DMS153 treated with DMSO at 0.1 percent for 48 hours (cell line): ENCODE measurements at regions not wholly inside any gene's neighbourhood (a gene's known extent, or its start where the extent isn't known, plus 50 kb on each side); places are given as distances from the start of the nearest gene placed in this dataset.
"Not testable (repeated sequence)": the region's sequence is repeated elsewhere in the genome, so short reads cannot be mapped to it uniquely, and the experiment has no call there.

ENCODE experiments used
- DNase-seq: peaks from one replicate; lab custom pipeline; 2025; ENCODE audit not compliant: unreplicated experiment; lab: John Stamatoyannopoulos, UW

DNA sequence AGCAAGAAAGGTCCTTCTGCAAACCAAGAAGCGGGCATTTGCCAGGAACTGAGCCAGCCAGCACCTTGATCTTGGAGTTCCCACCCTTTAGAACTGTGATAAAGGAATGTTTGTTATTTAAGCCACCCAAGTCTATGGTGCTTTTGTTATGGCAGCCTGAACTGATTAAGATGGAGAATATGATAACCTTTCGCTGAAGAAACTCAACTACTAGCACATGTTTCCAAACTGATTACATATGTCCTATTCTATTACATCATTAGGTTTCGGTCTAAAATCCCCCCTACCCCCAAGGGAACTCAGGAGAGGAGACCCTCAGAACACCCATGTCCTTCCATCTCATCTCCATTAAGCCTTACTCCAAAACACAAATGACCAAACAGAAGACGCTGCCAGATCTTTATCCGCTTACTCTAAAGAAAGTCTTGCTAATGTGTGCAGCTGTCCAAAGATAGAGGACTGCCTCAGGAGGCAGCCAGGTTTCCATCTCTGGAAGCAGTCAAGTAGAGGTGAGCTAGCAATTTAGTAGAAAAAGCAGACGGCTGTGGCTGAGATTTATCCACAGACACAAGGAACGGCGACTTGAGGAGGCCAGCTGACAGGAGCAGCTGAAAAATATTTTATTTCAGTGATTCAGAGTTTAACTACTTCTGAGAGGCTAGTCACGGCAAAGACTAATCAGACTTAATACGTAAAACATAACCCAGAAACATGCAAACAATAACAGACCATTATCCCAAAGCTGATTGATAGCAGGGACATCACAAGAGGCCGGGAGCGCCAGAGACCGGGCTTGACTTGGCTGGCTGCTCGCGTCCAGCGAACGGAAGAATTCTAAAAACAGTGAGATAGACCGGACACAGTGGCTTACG is 611.4 kb upstream of the CDH5 start:
- no peak for DNase-seq

DNA sequence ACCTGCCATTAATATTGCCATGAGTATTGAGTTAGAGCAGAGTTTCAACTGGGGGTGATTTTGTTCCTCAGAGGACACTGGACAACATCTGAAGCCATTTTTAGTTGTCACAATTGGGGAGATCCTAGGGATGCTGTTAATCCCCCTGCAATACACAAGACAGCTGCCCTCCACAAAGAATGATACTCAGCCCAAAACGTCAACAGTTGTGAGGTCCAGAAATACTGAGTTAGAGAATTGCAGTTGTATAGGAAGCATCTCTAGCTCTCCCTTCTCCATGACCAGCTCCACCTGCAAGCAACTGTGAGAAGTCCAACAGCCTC is 614.0 kb upstream of the CDH5 start:
- DNase-seq: no peak

DNA sequence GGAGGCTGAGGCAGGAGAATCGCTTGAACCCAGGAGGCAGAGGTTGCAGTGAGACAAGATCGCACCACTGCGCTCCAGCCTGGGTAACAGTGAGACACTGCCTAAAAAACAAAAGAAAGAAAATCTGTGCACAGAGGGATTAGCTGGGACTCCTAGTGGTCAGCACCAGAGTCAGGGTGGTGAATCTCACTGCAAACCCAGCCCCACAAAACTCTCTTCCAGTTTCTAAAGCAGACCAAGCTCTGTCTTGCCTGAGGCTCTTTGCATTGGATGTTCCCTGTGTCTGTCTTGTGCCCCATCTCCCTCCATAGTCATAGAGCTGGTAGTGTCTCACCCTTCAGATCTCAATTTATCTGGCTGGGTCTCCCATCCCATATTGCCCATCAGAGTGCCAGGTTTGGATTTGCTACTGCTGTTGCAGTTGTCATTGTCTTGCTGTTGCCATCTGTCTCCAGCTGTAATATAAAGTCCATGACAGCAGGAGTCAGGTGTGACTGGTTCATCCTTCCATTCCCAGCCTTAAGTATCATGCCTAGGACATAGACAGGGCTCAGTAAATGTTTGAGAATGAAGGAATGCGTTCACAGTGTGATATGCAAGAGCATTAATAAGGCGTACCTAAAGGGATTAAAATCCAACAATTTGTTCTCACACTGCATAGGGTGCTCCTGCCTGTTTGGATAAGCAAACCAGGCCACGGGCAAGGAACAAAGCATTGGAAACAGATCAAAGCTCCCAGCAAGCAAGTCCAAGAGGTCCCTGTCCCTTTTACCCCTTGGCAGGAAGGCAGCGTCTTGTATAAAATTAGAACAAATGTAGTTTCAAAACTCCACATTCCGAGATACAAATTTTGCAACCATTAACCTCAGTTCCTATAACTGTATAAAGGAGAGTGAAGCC is 614.6 kb upstream of the CDH5 start:
- DNase-seq: no peak

DNA sequence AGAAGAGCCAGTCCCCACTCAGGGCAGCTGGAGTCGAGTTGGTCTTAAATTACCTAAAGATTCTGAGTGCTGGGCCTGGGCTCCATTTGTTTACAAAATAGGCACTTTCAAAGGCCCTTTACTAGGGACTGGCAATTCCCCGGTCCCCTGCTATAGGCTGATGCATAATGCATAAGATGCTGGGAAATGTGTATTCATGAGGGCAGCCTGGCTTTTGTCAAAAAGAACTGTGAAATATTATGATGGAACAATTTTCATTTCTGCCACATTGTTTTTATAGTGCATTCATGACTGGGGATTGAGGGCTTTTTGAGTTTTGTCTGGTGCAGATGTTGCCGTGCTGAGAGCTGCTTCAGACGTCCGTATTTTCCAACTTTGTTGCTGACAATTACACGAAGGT is 617.0 kb upstream of the CDH5 start:
- DNase-seq: no peak

DNA sequence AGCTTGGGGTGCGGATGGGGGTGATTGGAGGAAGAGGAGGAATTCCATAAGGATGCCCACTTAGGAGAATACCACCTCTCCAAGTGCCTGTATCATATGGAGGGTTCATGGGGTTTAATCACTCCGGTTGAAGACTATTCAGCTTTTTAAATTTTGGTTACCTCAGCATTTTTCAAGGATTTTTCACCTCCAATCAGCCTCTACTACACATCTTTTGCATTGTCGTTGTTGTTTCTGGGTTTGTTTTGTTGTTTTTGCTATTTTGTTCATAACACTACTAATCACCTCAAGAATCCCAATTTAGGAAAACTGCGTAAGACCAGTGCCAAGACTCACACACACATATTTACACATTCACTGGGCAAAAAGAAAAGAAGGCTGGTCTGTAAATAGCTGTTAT is 619.5 kb upstream of the CDH5 start:
- DNase-seq: no peak

DNA sequence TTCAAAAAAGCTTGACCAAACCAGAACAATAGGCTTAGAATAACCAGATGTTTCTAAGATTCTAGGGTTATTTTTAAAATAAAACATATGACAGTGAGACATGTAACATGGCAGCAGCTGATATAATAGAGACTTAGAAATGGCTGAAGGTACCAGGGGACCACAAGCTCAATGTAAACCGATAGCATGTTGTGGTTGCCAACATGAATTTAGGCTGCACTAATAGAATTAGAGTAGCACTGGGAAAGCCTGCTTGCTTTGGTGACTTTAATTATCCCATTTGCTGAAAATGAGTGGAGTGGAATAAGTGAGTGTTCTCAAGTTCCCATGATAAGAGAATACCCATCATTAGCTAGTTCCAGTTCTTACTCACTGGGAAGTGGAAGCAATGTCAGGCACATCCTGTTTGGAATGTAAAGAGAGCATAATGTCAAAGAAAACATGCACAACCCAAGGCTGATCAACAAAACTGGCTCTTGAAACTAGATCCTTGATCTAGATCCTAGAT is 621.2 kb upstream of the CDH5 start:
- no peak for DNase-seq

DNA sequence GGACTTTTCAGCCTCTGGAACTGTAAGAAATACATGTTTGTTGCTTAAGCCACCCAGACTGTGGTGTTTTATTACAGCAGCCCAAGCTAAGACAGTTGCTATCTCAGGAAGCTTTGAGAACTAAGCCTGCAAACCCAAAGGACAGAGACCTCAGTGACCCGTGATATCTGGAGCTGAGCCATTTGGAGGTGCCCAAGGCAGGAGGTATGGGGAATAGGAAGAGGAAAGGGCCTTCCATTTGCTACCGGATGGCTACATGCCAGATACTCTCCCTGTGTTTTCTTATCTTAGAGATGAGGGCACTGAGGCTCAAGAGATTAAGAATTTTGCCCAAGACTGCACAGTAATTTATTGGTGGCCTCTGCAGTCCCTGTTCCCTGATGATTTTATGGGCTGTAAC is 622.1 kb upstream of the CDH5 start:
- no peak for DNase-seq

DNA sequence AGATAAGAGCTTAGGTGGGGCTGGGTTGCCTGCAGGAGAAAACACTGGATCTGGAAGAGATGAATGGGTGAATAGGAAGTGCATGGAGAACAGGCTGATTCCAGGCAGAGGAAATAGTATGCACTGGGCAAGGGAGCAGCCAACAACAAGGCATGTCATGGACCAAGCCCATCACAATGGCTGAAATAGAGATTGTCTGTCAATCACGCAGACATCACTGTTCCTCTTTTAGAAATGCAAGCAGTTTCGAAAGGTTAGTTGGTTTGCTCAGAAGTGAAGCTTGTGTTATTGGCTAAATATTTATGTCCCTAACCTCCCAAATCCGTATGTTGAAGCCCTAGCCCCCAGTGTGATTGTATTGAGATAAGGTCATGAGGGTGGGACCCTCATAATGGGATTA is 621.7 kb upstream of the CDH11 start:
- DNase-seq: no peak

DNA sequence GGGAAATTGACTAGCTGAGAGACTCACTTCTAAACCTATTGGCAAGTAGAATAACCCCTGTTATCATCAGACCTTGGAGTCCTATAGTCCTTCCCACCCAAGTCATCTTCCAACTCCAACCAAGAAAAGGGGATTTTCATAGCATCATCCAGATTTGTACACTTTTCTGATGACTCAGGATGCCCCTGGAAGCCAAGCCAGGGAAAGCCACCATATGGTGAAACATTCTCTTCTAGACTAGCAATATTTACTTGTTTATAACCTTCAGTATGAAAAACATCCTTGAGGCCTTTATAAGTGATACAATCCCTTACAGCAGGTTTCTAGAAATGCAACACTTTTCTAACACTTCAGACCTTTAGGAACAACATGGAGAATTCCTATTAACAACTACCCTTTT is 618.8 kb upstream of the CDH11 start:
- DNase-seq: no peak

DNA sequence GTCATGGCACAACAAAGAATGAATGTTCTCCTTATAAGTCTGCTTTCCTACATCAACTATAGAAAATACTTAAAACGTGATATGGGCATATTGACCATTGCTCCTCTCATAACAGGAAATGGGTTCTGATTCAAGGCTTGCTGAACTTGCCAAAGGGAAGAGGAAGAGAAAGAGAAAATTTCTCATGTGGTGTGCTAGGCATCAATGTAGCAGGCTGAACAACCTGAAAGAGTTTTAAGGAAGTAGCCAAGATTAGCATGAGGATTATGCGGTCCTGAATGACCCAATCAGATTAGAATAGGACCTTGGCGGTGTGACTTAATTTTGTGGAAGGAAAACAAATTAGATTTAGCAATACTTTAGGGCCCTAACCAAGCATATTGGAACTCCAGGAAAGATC is 617.7 kb upstream of the CDH11 start:
- DNase-seq: no peak

DNA sequence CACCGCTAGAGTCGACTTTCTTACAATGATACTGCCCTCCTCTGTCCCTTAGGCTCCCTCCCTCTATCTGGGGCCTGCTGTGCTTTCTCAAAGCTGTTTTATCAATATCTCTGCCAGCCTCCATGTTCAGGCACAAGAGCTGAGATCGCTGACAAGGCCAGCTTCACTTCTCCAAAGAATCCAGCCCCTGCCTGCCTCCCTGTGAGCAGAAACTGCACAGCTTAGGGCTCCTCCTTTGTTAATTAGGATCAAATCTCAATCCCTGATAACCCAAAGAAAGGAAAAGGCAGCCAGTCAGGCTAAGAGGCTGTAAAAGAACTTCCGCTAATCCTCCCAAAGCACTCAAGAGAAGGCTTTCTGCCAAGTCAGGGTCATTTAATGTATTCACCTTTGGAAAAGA is 616.0 kb upstream of the CDH11 start:
- no peak for DNase-seq

DNA sequence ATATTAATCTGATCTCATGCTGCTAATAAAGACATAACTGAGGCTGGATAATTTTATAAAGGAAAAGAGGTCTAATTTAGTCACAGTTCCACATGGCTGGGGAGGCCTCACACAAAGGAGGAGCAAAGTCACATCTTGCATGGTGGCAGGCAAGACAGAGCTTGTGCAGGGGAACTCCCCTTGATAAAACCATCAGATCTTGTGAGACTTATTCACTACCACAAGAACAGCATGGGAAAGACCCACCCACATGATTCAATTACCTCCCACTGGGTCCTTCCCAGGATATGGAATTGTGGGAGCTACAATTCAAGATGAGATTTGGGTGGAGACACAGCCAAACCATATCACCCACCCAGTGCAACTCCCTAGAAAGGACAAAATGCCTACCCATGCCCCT is 613.8 kb upstream of the CDH11 start:
- DNase-seq: not testable (repeated sequence)

DNA sequence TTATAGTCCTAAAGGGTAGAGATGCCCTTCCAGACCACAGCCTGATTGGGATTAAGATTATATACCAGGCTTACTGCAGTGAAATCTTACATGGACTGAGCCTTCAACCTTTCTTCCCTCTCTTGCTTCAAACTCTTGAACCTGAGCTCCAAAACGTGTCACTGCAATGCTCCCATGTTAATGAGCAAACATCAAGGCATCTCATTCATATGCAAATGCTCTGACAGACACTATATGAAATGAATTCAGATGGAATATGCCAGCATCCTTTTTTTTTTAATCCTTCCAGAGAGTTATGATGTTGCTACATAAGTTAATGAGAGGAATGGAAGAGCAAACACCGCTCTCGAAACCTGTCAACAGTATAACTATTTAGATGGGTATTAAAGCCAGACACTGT is 611.9 kb upstream of the CDH11 start:
- no peak for DNase-seq

DNA sequence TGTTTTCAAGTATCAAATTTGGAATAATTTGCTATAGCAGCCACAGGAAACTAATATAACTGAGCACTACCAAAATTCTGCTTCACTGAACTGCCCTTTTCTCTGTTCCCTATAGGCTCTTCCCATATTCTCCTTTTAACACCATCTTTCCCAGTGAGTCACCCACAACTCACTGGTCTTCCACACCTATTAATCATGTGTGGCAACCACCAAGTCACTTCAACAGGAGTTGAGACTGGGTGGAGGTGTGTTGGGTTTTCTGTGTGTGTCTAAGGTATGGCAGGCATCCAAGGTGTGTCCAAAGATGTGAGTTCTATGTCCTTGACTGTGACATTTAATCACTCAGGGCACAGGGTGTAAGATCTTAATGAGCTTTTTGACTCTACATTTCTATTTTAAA is 610.0 kb upstream of the CDH11 start:
- no peak for DNase-seq

DNA sequence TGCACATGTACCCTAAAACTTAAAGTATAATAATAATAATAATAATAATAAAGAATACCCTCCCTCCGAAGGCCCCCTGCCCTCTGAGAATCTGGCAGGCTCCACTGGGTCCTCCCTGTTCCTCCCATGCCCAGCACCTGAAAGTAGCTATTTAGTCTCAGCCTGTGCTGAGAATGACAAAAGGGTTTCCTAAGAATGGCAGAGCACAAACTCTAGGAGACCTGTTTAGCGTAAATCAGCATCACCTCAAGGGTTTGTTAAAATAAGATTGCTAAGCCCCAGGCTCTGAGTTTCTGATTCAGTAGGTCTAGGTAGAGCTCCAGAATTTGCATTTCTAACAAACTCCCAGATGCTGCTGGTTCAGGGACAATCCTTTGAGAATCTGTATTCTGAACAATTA is 606.8 kb upstream of the CDH11 start:
- no peak for DNase-seq

DNA sequence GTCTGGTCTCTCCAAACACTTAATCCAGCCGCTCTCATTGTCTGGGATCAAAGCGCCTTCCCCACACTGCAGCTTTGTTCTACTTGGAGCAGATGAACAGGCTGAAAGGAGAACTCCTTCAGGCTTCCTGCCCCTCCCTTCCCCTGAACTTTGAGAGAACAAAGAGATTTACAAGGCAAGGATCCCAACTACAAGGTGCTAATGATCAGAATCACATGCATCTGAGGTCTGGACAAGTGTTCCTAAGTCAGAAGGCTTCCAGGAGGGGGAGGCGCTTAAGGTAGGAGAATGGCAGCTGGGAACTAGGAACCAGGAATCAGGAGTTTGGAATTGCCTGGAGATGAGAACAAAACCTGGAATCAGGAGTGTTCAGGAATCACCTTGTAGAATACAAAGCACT is 606.3 kb upstream of the CDH11 start:
- DNase-seq: no peak

DNA sequence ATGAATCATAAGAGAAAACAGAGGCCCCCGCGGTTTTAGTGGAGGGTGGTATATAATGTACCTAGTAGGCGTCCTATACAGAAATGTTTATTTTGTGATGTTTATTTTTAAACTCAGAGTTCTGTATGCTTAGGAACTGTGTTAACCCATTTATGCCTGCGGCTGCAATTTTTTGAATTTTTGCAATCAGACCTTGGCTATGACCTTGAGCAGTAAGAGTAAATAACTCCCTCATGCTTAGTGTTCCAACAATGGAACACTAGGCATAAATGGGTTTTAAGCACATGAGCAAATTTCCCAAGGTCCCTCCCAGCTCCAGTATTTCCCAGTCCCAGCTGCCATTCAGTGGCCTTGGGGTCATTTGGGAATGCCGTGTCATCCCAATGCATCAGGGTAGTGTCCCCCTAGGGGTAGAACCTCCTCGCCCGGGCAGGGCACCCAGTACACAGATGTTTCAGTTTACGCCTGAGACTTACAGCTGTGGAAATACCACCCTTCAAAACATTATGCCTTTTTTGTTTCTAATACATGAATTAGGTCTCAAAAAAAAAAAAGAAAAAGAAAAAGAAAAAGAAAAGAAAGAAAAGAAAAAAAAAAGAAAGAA is 605.8 kb upstream of the CDH11 start:
- no peak for DNase-seq

DNA sequence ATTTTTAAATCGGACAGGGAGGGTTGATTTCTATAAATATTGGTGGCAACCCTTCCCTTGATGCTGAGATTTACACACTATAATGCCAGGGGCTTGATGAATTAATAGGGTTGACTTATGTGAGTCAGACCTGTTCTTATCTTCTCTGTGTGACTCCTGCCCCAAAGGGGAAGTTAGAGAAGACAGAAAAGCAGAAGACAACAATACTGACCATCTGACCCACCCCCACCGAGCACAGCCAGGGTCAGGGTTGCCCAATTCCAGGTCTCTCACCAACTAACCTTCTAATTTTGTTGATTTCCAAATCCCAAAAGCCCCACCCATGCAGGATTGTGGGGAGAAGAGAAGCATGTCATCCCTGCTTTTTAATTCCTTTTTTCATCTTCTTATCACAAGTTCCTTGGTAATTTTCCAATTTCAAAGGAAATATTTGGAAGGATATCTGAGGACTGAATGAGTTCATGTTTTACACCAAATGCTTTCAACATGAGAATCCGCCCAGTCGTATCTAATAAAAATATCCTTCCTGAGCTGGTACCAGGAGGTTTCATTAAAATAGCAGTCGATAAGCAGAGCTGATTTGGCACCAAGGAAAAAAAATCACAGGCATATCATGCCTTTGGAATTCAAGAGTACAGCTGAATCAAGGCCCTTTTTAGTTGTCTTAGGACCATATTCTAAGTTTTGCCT is 603.4 kb upstream of the CDH11 start:
- DNase-seq: no peak

DNA sequence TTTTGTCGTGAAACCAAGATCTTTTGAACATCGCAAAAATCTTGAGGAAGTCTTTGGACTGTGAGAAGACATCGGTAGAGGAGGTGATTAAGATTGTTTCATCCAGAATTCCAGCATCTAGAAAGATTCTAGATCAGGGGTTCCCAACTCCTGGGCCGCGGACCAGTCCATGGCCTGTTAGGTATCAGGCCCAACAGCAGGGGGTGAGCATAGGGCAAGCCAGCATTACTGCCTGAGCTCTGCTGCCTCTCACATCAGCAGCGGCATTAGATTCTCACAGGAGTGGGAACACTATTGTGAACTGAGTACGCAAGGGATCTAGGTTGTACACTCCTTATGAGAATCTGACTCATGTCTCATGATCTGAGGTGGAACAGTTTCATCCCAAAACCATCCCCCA is 600.6 kb upstream of the CDH11 start:
- no peak for DNase-seq

DNA sequence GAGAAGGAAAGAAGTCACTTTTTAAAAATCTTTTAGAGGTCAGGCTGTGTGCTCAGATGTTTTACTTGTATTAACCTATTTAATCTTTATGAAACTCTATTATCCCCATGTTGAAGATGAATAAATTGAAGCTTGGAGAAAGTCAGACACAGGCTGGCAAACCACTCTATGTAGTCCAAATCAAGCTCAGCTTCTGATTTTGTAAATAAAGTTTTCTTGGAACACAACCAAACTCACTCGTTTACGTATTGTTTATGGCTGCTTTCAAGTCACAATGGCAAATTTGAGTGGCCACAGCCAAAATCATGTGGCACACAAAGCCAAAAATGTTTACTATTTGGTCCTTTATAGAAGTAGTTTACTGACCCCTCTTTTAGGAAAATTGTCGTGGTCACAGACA is 596.0 kb upstream of the CDH11 start:
- DNase-seq: no peak
